Left cardiac atrium (tissue), 4 donors: ENCODE measurements at regions not wholly inside any gene's neighbourhood (a gene's known extent, or its start where the extent isn't known, plus 50 kb on each side); places are given as distances from the start of the nearest gene placed in this dataset.
"Not testable (repeated sequence)": the region's sequence is repeated elsewhere in the genome, so short reads cannot be mapped to it uniquely, and the experiment has no call there.

Source experiments
- ATAC-seq, 2 donors: fragments of 200-7000 bp; cut with Tn5 transposase; one replicate each; pipeline ENCODE4 v1.9.1; 2020; ENCODE audit warnings: mild to moderate bottlenecking in 2 of 2, moderate library complexity in 2 of 2
- DNase-seq: peaks from one replicate; pipeline ENCODE4 v3.0.0-alpha.2; 2020
- intact Hi-C, 2 donors: fragments of 100-400 bp; cut with DNase I; formaldehyde crosslinking; loops; one replicate each; pipeline versions ENCODE4 v1.14.1 to v1.15.1; 2022 to 2023
- donor health status: DM: no; HTN: yes; CAD: no.
- donor health status: DM: no; HTN: yes; CAD: no; lungs with severe emphysema.
- donor health status: DM: yes; HTN: yes; CAD: no.
- donor health status: Dilated cardiomyopathy.

- ATAC-seq, intact Hi-C loops, DNase-seq: not testable (repeated sequence)
Measured at GRCh38 chr21:5117135-5117534, 5404.2 kb upstream of the TPTE start.

- peak; percentile 20 for DNase-seq
- ATAC-seq = peak; percentile 3 to 6
- intact Hi-C loops = not testable (repeated sequence)
Measured at GRCh38 chr21:5117666-5118295, 5403.6 kb upstream of the TPTE start.

GRCh38 chr21:5118296-5118679 lies 5403.1 kb upstream of the TPTE start:
- intact Hi-C loops, ATAC-seq, DNase-seq: not testable (repeated sequence)

- ATAC-seq, intact Hi-C loops: not testable (repeated sequence)
- DNase-seq = peak; percentile 18
Measured at GRCh38 chr21:5119179-5119578, 5402.2 kb upstream of the TPTE start.

GRCh38 chr21:5121399-5121798 lies 5400.0 kb upstream of the TPTE start:
- ATAC-seq = peak; percentile 38 to 52
- intact Hi-C loops = not testable (repeated sequence)
- DNase-seq = peak; percentile 24

- DNase-seq, intact Hi-C loops: not testable (repeated sequence)
- peak in 1 of 2 donors; percentile 11 for ATAC-seq
Measured at GRCh38 chr21:5121849-5122248, 5399.5 kb upstream of the TPTE start.

GRCh38 chr21:5123655-5124054 lies 5397.7 kb upstream of the TPTE start:
- peak; percentile 50 to 53 for ATAC-seq
- DNase-seq = peak; percentile 89
- intact Hi-C loops = not testable (repeated sequence)

- peak; percentile 96 for DNase-seq
- intact Hi-C loops = not testable (repeated sequence)
- ATAC-seq = peak; percentile 95 to 96
Measured at GRCh38 chr21:5128261-5128660, 5393.1 kb upstream of the TPTE start.

GRCh38 chr21:5133824-5134223 lies 5387.6 kb upstream of the TPTE start:
- intact Hi-C loops, DNase-seq: not testable (repeated sequence)
- ATAC-seq = peak in 1 of 2 donors; percentile 27

- intact Hi-C loops, ATAC-seq, DNase-seq: not testable (repeated sequence)
Measured at GRCh38 chr21:5136406-5136805, 5385.0 kb upstream of the TPTE start.

- peak; percentile 15 for DNase-seq
- intact Hi-C loops, ATAC-seq: not testable (repeated sequence)
Measured at GRCh38 chr21:5137006-5137405, 5384.4 kb upstream of the TPTE start.

GRCh38 chr21:5138687-5139086 lies 5382.7 kb upstream of the TPTE start:
- not testable (repeated sequence) for DNase-seq, ATAC-seq

GRCh38 chr21:5139528-5139927 lies 5381.9 kb upstream of the TPTE start:
- DNase-seq, intact Hi-C loops: not testable (repeated sequence)
- peak in 1 of 2 donors; percentile 23 for ATAC-seq

More at GRCh38 chr21:5138687-5139086, 5382.7 kb upstream of the TPTE start:
- intact Hi-C loops = not testable (repeated sequence)

GRCh38 chr21:5143011-5143410 lies 5378.4 kb upstream of the TPTE start:
- DNase-seq, ATAC-seq, intact Hi-C loops: not testable (repeated sequence)

GRCh38 chr21:5144731-5145130 lies 5376.7 kb upstream of the TPTE start:
- intact Hi-C loops, DNase-seq: not testable (repeated sequence)
- ATAC-seq = peak in 1 of 2 donors; percentile 20

- ATAC-seq = peak in 1 of 2 donors; percentile 42
- DNase-seq, intact Hi-C loops: not testable (repeated sequence)
Measured at GRCh38 chr21:5147685-5148084, 5373.7 kb upstream of the TPTE start.

GRCh38 chr21:5149222-5149621 lies 5372.2 kb upstream of the TPTE start:
- intact Hi-C loops, DNase-seq, ATAC-seq: not testable (repeated sequence)

GRCh38 chr21:5153842-5154640 lies 5367.3 kb upstream of the TPTE start:
- DNase-seq = peak; percentile 17
- ATAC-seq = peak; percentile 17 to 40
- intact Hi-C loops = not testable (repeated sequence)

GRCh38 chr21:5154641-5154982 lies 5366.8 kb upstream of the TPTE start:
- DNase-seq (peak; percentile 83), ATAC-seq (peak; percentile 100)
- intact Hi-C loops = not testable (repeated sequence)
